ENCODE measurements at regions not wholly inside any gene's neighbourhood (a gene's known extent, or its start where the extent isn't known, plus 50 kb on each side); places are given as distances from the start of the nearest gene placed in this dataset.

DNA sequence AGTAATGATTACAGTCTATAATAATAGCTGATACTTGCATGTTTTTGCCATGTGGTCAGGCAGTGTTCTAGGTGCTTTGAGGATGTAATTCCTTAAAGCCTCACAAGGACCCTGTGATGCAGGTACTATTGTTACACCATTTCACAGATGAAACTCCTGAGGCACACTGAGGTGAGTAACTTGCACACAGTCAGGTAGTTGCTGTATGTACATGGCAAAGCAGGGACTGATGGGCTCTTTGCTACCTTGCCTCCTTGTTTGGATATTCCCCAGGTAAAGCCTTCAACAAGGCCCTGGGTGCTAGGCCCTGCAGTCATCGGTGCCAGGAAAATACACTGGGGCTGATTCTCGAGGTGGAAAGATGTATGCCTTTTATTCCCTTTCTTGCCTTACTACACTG lies 317.5 kb downstream of the CXCL12 start:
- Histone ChIP-seq H3K4me1 (peaks cover 18 to 77% (median 73%) of the 10 kb centered on the region in 4 donors), H3K4me3 (no peak overlapping the region), H3K27me3 (no peaks in the 10 kb centered on the region), H3K27ac (replicated peaks in 1 of 4) (no peak overlapping the region), H3K36me3 (no peaks in the 10 kb centered on the region), H3K9me3 (no peaks in the 10 kb centered on the region)
- 93% methylated on average over 2 of the region's 2 CpGs for WGBS
- TF ChIP-seq EP300 (IDR thresholded peaks at IDR 0.05), result no peak
- TF ChIP-seq POLR2A (IDR thresholded peaks at IDR 0.05; ENCODE audit: low read depth), result no peak
- no peak for TF ChIP-seq POLR2AphosphoS5 (IDR thresholded peaks at IDR 0.05)
- TF ChIP-seq CTCF (IDR thresholded peaks at IDR 0.05), result no peak
- intact Hi-C loops (cut with DNase I), result no loop called here
- DNase-seq (ENCODE audit: extremely low spot score), result peak; percentile 72

DNA sequence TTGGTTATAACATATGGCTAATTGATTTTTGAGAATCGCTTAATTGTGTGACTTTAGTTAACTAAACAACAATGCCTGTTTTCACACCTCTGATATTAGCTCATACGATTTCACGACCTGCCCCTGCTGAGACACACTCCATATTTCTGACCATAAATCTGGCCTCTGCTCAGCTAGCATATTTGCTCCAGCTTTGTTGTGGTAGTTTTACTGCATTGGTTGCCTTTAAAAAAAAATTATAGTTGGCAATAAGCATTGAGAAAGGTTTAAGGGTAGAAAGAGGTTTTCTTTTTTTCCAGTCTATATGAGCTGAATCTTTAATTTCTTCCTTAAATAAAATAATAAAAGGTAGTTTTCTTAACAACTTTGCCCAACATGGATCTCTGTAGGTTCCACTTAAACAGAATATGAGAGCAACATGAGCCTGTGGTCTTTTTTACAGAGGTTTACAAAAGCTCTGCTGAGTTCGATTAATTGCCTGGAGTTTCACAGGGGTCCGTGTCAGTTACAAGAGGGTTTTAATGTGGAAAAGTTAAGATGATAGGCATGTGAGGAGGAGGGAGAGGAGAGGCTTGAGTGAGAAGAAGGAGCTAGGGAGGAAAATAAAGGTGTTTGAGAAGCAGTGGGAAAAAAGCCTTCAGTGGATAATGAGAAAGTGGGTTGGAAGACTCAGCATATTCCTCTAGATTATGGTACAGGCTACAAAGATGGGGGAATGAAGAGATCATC lies 318.2 kb downstream of the CXCL12 start:
- TF ChIP-seq POLR2AphosphoS5 (IDR thresholded peaks at IDR 0.05) (no peak), POLR2A (IDR thresholded peaks at IDR 0.05; ENCODE audit: low read depth) (no peak), CTCF (IDR thresholded peaks at IDR 0.05) (no peak), EP300 (IDR thresholded peaks at IDR 0.05) (no peak)
- Histone ChIP-seq H3K4me1 (peaks cover 18 to 71% (median 67%) of the 10 kb centered on the region in 4 donors), H3K27me3 (no peaks in the 10 kb centered on the region), H3K9me3 (no peaks in the 10 kb centered on the region), H3K36me3 (no peaks in the 10 kb centered on the region), H3K4me3 (no peak overlapping the region), H3K27ac (replicated peaks in 1 of 4) (no peak overlapping the region)
- 48% methylated on average over 5 of the region's 5 CpGs for WGBS
- intact Hi-C loops (cut with DNase I), result no loop called here
- peak; percentile 50 for DNase-seq (ENCODE audit: extremely low spot score)

- WGBS, result 34% methylated on average over 9 of the region's 9 CpGs
- peaks cover 18 to 64% (median 60%) of the 10 kb centered on the region in 4 donors for H3K4me1 ChIP-seq
- peak; percentile 53 for DNase-seq (ENCODE audit: extremely low spot score)
- H3K27ac ChIP-seq (replicated peaks in 1 of 4), result peak overlapping the region; percentile 28 to 49 (median 33)
- intact Hi-C loops (cut with DNase I), result no loop called here
- H3K36me3 ChIP-seq, result no peaks in the 10 kb centered on the region
- H3K27me3 ChIP-seq, result no peaks in the 10 kb centered on the region
- TF ChIP-seq EP300 (IDR thresholded peaks at IDR 0.05) (no peak), POLR2AphosphoS5 (IDR thresholded peaks at IDR 0.05) (no peak), POLR2A (IDR thresholded peaks at IDR 0.05; ENCODE audit: low read depth) (no peak), CTCF (IDR thresholded peaks at IDR 0.05) (no peak)
- H3K9me3 ChIP-seq, result no peaks in the 10 kb centered on the region
- H3K4me3 ChIP-seq, result no peak overlapping the region
Observed at GRCh38 chr10:44065788-44066526, 318.9 kb downstream of the CXCL12 start.

GRCh38 chr10:44064987-44065787 lies 319.7 kb downstream of the CXCL12 start:
- no peak for TF ChIP-seq POLR2AphosphoS5 (IDR thresholded peaks at IDR 0.05)
- no peak for TF ChIP-seq EP300 (IDR thresholded peaks at IDR 0.05)
- TF ChIP-seq CTCF (IDR thresholded peaks at IDR 0.05), result no peak
- no peak for TF ChIP-seq POLR2A (IDR thresholded peaks at IDR 0.05; ENCODE audit: low read depth)
- Histone ChIP-seq H3K4me3 (no peak overlapping the region), H3K27ac (replicated peaks in 1 of 4) (peak overlapping the region; percentile 28 to 49 (median 33)), H3K27me3 (no peaks in the 10 kb centered on the region), H3K36me3 (no peaks in the 10 kb centered on the region), H3K9me3 (no peaks in the 10 kb centered on the region), H3K4me1 (peaks cover 17 to 56% (median 52%) of the 10 kb centered on the region in 4 donors)
- intact Hi-C loops (cut with DNase I), result no loop called here
- 73% methylated on average over 7 of the region's 7 CpGs for WGBS
- peak; percentile 91 for DNase-seq (ENCODE audit: extremely low spot score)
